GM21423 (cell line): ENCODE measurements at regions not wholly inside any gene's neighbourhood (a gene's known extent, or its start where the extent isn't known, plus 50 kb on each side); places are given as distances from the start of the nearest gene placed in this dataset.
"Not testable (repeated sequence)": the region's sequence is repeated elsewhere in the genome, so short reads cannot be mapped to it uniquely, and the experiment has no call there.

Experiments
- ATAC-seq: cut with Tn5 transposase; IDR thresholded peaks from one replicate; pipeline ENCODE4 v1.9.1; 2021; ENCODE audit warnings: mild to moderate bottlenecking, moderate library complexity; ENCODE audit not compliant: unreplicated experiment

GRCh38 chr10:125252937-125253336 is 92.6 kb upstream of the CTBP2 start:
- no peak for ATAC-seq

DNA sequence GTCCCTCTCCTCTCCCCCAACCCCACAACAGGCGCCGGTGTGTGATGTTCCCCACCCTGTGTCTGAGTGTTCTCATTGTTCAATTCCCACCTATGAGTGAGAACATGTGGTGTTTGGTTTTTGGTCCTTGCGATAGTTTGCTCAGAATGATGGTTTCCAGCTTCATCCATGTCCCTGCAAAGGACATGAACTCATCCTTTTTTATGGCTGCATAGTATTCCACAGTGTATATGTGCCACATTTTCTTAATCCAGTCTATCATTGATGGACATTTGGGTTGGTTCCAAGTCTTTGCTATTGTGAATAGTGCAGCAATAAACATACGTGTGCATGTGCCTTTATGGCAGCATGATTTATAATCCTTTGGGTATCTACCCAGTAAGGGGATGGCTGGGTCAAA is 90.5 kb upstream of the CTBP2 start:
- ATAC-seq = not testable (repeated sequence)

DNA sequence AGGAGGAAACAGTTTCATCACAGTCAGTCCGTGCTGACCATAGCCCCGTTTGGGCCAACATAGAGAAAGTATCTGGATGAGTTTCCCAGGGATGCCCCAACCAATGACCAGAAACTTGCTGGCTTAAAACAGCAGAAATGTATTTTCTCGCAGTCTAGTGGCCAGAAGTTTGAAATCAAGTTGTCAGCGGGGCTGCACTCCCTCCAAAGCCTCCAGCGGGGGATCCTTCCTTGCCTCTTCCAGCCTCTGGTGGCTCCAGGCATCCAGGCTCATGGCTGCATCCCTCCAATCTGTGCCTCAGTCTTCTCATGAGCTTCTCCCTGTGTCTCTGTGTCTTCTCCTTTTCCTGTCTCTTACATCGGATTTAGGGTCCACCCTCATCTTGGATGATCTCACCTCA is 89.6 kb upstream of the CTBP2 start:
- no peak for ATAC-seq

DNA sequence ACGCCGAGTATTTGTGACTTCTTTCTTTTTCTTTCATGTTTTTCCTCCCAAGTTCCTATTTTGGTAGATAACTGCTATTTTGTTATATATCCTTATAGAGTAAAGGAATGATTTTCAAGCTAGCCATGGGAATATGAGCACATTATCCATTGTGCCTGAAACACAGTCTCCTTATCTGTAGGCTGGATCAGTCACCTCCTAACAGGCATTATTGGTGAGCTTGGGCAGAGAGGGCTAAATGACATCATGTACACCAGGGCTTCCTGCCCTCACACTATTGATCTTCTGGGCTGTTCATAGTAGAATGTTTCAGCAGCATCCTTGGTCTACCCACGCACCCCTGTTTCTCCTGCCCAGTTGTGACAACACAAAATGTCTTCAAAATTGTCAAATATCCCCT is 88.1 kb upstream of the CTBP2 start:
- ATAC-seq = no peak

- ATAC-seq = no peak
Measured at GRCh38 chr10:125247576-125247975, 87.2 kb upstream of the CTBP2 start.

GRCh38 chr10:125243532-125244253 is 83.3 kb upstream of the CTBP2 start:
- ATAC-seq = no peak

DNA sequence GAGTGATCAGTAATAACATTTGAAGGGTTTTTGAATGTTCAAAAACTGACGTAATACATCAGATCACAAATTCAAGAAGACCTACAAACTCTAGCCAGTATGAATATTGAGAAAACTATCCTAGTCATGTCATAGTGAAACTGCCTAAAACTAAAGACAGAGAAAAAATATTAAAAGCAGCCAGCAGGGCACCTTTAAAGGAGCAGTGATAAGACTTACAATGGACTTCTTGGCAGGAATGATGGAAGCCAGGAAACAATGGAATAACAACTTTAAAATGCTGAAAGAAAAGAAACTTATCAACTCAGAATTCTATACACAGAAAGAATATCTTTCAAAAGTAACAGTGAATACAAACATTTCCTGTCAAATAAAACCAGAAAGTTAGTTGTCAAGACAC is 78.3 kb upstream of the CTBP2 start:
- no peak for ATAC-seq

DNA sequence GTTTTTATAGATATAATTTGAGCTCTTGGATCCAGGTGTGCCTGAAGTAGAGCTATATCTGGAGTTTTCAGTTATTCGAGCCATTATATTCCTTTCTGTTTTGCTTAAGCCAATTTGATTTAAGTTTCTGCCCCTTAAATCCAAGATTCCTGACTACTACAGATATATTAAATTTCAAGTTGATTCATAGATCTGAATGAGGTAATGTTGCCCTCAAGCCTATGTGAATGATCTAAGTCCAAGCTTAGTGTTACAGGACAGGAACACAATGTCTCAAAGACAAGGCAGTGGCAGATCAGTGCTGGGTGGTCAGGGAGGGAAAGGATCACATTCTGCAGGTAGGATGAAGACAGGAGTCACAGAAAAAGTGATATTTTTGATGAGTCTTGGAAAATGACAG is 75.7 kb upstream of the CTBP2 start:
- no peak for ATAC-seq

DNA sequence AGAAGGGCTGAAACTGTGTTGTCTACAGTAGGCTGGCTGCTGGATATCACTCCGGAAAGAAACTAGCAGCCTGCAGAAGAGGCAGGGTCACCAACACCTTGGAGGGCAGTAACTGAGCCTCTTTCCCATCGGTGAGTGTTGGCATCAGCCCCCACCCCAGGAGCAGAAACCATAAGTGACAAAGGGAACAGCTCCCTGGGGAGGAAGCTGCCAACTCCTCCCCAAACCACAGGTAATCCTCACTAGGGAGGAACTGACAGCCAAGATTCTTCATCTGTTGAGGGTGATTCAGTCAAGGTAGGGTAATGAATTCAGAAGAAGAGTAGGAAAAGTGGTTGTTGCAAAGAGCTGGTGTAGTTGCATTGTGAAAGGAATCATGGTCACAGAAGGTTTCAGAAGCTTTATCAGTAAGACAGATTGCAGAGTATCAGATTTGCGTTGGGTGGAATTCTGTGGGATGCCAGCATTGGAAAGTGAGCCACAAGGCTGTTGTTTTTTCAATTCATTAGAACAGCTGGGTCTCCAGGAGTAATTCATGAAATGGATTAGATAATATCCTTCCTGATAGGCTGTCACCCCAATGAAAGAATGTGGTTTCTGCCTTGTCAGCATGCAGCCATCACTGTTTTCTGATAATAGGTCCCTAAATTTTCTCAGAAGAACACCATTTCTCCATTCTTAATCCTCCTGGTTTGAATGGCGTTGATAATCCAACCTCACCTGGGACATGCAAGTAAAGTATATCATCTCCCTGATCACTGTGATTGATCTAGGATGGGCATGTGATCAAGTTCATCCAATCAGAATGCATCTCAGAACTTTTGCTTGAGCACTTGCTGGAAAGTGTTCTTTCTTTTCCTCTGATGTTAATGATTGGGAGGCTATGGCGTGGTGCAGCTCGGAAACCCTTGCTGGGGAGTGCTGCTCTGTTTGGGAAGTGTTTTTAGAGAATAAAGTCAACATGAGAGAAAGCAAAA is 75.0 kb upstream of the CTBP2 start:
- ATAC-seq = no peak

GRCh38 chr10:125234576-125234975 is 74.2 kb upstream of the CTBP2 start:
- not testable (repeated sequence) for ATAC-seq

- no peak for ATAC-seq
Measured at GRCh38 chr10:125233726-125234125, 73.4 kb upstream of the CTBP2 start.

DNA sequence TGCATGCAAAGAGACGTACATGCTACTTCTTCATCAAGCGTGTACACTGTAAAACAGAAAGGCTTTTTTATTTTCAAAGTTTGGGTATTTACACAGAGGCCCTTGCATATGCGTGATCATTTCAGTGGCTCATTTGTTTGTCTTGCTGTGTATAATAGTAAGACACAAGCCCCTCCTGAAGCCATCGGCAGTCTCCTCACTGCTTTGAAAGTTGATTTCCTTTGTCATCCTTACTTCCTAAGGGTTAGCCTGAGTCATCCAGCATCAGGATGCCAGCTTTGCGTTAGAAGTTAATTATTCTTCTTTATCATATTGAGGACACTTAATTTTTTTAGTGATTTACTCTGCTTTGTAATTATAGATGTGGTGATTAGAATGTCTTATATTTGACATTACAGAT is 72.5 kb upstream of the CTBP2 start:
- ATAC-seq = no peak

DNA sequence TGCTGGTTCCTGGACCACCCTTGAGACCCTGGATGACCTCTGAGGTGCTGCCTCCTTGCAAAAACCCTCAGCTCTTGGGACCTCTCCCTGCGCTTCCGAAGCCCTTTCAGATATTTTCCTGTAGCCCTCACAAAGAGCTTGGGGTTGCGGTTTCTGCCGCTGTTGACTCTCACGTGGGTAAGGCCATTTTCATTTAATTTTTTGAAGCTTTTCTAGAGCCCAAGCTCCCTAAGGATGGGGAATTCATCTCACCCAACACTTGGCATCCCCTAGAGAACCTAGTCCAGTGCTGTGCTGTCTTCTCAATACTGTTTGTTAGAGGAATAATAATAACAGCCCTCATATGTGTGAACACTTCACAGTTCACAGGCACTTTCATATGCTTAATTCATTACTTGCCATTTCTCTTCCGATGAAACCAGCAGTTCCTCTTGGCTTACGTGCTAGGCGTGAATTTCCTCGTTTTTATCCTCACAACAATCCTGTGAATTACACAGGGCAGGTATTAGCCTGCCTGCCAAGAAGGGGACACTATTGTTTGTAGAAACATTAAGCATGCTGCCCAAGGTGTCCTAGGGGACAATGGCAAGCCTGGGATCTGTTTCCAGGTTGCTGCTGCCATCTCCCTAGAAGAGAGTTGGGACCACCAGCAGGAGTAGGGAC is 71.6 kb upstream of the CTBP2 start:
- ATAC-seq = no peak

- ATAC-seq = no peak
Measured at GRCh38 chr10:125231116-125231812, 70.9 kb upstream of the CTBP2 start.

- no peak for ATAC-seq
Measured at GRCh38 chr10:125230251-125230650, 69.9 kb upstream of the CTBP2 start.

GRCh38 chr10:125228245-125228940 is 68.0 kb upstream of the CTBP2 start:
- ATAC-seq = not testable (repeated sequence)

DNA sequence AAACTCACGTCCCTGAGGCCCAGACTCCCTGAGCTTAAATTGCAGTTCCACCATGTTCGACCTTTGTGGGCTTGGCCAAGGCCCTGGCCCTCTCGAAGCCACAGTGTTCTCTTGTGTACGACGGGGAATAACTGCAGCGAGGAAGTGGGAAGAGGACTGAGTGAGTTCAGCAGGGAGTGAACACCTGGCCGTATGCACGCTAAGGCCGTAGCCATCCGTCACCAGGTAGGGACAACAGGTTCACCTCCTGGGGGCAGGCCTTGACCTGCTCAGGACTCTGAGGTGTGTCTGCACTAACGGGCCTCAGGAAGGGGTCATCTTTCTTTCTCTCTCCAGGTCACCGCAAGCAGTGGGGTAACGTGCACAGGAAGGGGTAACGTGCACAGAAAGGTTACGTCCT is 67.2 kb upstream of the CTBP2 start:
- ATAC-seq = no peak

- ATAC-seq = no peak
Measured at GRCh38 chr10:125226823-125227222, 66.5 kb upstream of the CTBP2 start.

DNA sequence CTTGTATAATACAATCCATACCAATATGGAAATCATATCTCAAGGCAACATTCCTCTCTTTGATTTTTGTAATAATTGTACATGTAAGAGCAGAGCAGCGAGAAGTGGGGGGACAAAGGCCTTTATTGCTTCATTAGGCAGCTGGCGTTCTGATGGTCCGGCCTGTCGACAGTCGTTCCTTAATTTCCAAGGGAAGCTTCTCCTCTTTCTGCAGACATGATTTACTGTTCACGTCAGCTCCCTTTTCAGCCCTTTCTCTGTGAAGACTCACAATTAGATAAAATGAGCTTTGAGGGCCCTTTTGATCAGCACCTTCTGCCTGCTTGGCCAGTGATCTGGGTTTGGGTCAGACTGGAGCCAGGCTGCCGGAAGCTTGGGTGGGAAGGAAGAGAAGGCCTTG is 65.6 kb upstream of the CTBP2 start:
- no peak for ATAC-seq

- ATAC-seq = no peak
Measured at GRCh38 chr10:125225051-125225450, 64.7 kb upstream of the CTBP2 start.
